HG02588 (cell line): ENCODE measurements at regions not wholly inside any gene's neighbourhood (a gene's known extent, or its start where the extent isn't known, plus 50 kb on each side); places are given as distances from the start of the nearest gene placed in this dataset.
"Not testable (repeated sequence)": the region's sequence is repeated elsewhere in the genome, so short reads cannot be mapped to it uniquely, and the experiment has no call there.

Experiments
- ATAC-seq: cut with Tn5 transposase; IDR thresholded peaks from one replicate; pipeline ENCODE4 v1.9.1; 2021; ENCODE audit warnings: mild to moderate bottlenecking, moderate library complexity; ENCODE audit not compliant: unreplicated experiment

DNA sequence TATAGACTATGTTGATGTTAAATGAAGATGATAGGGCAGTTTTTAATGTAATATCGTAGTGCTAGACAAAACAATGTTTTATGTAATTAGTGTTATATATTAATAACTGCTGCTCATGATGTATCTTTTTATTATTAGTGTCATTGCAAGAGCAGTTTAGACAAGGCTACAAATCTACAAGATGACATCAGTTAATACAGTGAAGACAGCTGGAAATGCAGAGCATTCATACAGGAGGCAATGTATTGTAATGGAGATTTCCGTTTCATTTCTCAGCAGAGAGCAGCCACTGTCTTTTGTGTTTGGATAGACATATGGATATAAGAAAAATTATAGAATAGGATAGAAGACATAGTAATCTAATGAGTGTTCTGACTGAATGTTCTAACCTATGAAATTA is 178.0 kb downstream of the FOXG1 start:
- no peak for ATAC-seq

DNA sequence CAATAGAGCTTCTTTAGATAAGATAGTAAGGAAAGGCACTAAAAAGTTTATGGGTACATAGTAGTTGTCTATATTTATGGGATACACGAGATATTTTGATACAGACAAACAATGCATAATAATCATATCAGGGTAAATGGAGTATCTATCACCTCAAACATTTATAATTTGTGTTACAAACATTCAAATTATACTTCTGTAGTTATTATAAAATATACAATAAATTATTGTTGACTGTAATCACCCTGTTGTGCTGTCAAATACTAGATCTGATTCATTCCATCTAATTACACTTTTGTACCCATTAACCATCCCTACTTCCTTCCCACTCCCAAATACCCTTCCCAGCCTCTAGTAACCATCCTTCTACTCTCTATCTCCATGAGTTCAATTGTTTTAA is 179.7 kb downstream of the FOXG1 start:
- no peak for ATAC-seq

DNA sequence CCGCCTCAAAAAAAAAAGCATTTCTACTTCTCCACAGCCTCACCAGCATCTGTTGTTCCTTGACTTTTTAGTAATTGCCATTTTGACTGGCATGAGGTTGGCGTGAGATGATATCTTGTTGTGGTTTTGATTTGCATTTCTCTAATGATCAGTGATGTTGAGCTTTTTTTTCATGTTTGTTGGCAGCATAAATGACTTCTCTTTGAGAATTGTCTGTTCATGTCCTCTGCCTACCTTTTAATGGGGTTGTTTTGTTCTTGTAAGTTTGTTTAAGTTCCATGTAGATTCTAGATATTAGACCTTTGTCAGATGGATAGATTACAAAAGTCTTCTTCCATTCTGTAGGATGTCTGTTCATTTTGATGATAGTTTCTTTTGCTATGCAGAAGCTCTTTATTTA is 182.9 kb downstream of the FOXG1 start:
- no peak for ATAC-seq

DNA sequence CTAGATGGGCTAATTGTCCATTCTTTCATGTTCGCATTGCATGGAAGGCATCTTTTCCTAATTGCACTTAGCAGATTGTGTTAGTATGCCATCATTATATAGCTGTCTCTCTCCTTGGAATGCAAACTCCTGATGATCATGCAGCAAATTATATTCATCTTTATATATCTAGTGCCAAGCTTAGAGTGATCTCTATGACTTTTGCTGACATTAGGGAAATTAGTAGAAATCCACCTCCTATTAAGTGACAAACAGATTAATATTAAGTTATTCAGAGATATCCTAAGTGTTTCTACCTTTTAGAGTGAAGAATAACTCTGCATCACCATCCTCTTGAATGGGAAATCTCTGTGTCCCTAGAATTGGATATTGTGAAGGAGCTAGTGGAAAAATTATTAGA is 185.6 kb downstream of the FOXG1 start:
- ATAC-seq: no peak

DNA sequence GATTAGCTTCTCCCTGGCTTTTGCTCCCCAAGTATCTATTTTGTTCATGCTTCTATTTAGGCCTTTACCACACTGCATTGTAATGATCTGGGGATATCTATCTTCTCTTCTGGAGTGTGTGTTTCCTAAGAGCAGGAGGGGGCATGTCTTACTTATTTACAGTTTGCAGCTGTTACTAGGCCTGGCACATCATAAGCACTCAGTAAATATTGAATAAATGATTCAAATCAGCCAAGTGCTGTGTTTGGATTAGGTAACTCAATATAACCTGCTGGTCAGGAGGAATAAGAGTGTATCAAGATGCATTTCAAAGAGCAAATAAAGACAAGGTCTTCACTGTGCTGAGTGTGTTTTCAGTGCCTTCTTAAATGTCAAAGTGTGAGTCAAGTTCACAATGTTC is 186.1 kb downstream of the FOXG1 start:
- no peak for ATAC-seq

DNA sequence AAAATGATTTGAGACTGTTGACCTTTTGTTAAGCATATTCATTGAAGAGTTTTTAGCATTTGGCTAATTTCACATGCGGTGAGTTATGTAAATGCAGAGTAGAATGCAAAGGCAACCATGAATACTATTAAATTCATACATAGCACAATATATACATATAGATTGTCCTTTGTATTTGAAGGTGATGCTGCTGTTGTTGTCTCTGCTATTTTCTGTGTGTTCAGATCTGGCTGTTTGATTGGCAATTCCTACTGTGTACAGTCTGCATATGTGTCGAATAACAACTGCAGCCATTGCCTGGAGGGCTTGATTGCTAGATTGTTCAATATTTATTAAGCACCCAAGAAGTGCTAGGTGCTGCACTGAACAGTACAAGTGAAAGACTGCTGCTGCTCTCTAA is 187.4 kb downstream of the FOXG1 start:
- no peak for ATAC-seq

DNA sequence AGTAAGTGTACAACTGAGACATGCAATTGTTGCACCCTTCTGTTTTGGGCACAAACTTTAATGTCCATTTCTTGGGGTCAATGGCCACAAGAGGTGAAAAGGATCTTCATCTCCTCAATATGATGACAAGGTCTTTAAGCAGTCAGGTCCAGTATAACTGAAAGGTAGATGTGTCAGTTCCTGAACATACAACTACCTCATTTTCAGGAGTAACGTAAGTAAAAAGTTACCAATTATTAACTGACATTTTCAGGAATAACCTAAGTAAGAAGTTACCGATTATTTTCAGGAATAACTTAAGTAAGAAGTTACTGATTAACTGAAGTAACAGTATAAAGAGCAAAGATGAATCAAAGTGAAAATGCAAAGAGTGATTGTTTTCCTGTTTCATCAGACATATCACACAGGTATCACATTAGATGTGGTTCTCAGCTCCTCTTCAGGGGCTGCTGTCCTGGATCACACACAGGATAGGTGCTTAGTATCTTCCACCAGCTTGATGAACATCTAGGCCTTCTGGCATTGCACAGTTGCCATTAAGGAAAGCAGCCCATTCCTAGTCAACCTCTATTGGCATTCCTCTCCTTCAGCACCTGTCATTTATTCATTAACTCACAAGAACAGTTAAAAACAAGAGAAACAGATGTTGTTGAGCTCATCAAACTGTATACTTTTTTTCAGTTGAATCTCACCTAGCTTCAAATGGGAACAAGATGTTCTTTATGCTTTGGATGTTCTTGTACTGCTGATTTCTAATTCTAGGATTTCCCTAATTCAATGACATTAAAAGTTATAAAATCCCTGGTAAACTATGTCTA is 200.0 kb downstream of the FOXG1 start:
- peak; percentile 93 for ATAC-seq

DNA sequence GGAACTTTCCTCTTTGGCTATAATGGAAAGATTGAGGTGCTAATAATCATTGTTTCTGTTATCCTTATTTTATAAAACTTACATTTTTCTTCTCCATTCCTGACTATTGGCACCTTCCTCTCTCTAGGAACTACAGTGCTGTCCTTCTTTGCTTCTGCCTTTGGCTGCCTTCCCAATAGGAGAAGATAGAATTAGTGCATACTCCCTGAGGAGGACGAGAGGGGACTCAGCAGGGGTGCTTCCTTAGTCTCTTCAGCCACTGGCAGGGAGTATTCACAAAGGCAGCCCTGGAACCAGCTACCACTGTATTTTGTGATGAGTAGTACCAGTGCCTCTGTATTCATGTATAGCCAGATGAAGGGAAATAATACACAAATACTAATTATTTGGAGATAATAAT is 208.5 kb downstream of the FOXG1 start:
- ATAC-seq: no peak

DNA sequence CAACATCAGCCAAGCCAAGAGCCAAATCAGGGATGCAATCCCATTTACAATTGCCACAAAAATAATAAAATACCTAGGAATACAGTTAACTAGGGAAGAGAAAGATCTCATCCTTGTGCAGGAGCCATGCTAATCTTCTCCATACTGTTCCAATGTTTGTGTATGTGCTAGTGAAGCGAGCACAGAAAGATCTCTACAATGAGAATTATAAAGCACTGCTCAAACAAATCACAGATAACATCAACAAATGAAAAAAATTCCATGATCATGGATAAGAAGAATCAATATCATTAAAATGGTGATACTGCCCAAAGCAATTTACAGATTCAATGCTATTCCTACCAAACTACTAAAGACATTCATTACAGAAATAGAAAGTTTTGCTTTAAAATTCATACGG is 215.6 kb downstream of the FOXG1 start:
- no peak for ATAC-seq

DNA sequence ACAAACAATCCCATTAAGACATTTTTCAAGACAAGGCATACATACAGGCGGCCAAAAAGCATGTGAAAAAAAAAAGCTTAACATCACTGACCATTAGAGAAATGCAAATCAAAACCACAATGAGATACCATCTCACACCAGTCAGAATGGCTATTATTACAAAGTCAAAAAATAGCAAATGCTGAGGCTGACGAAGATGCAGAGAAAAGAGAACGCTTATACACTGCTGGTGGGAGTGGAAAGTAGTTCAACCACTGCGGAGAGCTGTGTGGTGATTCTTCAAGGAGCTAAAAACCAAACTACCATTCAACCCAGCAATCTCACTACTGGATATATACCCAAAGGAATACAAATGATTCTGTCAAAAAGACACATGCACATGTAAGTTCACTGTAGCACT is 216.7 kb downstream of the FOXG1 start:
- ATAC-seq: peak; percentile 72

DNA sequence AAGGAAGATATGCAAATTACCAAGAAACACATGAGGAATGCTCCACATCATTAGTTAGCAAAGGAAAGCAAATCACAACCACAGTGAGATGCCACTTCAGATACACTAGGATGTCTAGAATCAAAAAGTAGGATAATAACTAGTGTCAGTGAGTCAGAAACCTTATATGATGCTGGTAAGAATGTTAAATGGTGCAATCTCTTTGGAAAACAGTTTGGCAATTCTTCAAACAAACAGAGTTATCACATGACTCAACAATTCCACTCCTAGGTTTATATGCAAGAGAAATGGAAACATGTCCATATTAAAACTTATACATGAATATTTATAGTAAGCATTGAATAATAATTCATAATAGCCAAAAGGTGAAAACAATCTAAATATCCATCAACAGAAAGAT is 220.9 kb downstream of the FOXG1 start:
- ATAC-seq: no peak

DNA sequence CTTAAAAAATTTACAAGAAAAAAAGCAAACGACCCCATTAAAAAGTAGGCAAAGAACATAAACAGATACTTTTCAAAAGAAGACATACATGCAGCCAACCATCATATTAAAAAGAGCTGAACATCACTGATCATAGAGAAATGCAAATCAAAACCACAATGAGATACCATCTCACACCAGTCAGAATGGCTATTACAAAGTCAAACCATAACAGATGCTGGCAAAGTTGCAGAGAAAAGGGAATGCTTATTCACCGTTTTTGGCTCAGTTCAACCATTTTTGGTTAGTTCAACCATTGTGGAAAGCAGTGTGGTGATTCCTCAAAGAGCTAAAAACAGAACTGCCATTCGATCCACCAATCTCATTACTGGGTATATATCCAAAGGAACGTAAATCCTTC is 230.6 kb downstream of the FOXG1 start:
- ATAC-seq: not testable (repeated sequence)

DNA sequence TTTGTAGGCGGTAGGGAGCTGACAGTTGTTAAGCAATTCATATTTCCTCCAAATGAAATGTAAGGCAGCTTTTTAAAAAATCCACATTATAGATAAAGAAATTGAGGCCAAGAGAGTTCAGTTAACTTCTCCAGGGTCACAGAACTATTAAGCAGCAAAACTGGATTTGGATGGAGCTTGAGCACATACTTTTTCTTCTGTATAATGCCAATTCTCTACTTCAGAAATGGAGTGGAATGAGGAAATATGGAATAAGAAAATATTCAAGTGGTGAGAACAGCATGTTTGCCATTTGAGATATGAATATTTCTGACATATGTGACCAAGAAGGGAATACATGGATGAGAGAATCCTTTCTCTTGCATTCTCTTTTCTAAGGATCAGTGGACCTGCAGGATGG is 233.1 kb downstream of the FOXG1 start:
- ATAC-seq: no peak

DNA sequence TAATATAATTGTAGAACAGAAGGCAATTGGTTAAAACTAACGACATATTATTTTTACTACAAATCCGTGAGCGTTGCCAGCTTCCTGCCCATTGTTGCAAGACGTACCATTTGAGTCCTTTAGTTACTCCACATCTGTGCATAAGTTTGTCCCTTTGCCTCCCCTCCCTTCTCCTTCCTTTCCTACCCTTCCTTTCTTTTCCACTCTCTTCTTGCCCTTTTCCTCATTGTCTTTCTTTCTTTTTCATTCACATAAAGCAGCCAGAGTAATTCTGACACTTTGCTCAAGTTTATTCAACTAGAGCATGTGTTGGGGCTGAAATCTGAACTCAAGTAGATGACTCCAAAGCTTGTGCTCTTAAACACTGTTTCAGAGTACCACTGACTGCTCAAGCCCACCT is 239.1 kb downstream of the FOXG1 start:
- no peak for ATAC-seq

DNA sequence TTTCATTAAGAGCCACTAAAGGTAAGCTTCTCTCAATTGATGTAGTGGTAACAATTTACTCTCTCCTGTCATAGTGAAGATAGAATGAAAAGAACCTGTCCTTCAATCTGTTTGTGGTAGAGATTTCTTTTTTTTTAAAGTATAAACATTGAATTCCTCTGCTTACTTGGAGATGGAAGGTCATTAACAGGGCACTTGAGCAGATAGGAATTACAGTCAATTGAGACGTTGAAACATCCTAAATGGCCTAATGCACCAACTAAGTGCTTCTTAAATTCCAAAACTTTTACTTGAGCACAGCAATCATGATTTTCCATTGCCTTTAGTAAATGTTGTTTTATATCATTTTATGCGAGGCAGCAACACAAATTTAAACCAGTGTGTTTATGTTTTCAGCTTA is 241.4 kb downstream of the FOXG1 start:
- no peak for ATAC-seq

DNA sequence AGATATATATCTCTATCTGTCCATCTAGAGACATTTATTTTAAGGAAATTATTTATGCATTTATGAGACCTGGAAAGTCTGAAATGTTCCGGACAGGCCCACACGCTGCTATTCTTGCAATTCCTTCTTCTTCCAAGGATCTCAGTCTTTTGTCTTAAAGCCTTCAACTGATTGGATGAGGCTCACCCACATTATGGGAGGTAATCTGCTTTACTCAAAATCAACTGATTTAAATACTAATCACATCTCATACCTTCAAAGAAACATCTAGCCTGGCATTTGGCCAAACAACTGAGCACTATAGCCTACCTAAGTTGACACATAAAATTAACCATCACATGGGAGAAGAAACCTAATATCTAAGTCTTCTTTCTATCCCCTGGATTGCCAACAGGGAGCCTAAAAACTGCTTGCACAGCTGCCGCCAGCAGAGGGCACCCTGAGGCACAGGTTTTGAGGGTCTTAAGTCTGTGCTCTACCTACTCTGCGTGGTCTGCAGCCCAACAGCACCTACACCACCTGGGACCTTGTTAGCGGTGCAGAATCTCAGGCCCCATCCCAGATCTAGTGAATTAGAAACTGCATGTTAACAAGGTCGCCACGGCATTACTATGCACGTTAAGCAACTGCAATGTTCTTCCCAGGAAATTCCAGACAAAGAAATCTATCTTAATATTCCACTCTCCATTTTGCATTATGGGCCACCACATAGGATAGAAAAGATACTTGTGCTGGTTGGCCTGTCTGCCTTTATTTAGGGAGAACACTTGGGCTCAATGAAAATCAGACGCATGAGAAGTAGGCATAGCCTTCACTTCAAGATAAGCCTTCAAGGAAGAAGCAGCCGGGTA is 249.7 kb downstream of the FOXG1 start:
- no peak for ATAC-seq

DNA sequence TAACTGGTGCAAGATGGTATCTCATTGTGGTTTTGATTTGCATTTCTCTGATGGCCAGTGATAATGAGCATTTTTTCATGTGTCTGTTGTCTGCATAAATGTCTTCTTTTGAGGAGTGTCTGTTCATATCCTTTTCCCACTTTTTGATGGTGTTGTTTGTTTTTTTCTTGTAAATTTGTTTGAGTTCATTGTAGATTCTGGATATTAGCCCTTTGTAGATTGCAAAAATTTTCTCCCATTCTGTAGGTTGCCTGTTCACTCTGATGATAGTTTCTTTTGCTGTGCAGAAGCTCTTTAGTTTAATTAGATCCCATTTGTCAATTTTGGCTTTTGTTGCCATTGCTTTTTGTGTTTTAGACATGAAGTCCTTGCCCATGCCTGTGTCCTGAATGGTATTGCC is 256.9 kb downstream of the FOXG1 start:
- not testable (repeated sequence) for ATAC-seq

DNA sequence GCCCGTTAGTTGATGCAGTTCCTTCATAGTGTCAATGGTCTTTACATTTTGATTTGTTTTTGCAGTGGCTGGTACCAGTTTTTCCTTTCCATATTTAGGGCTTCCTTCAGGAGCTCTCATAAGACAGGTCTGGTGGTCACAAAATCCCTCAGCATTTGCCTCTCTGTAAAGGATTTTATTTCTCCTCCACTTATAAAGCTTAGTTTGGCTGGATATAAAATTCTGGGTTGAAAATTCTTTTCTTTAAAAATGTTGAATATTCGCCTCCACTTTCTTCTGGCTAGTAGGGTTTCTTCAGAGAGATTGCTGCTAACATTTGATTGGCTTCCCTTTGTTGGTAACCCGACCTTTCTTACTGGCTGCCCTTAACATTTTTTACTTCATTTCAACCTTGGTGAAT is 260.9 kb downstream of the FOXG1 start:
- ATAC-seq: not testable (repeated sequence)

DNA sequence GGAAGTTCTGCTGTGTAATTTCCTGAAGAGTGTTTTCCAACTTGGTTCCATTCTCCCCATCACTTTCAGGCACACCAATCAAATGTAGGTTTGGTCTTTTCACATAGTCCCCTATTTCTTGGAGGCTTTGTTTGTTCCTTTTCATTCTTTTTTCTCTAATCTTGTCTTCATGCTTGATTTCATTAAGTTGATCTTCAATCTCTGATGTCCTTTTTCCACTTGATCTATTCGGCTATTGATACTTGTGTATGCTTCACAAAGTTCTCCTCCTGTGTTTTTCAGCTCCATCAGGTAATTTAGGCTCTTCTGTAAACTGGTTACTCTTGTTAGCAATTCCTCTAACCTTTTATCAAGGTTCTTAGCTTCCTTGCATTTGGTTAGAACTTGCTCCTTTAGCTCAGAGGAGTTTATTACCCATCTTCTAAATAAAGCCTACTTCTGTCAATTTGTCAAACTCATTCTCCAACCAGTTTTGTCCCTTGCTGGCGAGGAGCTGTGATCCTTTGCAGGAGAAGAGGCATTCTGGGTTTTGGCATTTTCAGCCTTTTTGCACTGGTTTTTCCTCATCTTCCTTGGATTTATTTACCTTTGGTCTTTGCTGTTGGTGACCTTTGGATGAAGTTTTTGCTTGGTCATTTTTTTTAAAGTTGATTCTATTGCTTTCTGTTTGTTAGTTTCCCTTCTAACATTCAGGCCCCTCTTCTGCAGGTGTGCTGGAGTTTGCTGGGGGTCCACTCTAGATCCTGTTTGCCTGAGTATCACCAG is 261.5 kb downstream of the FOXG1 start:
- ATAC-seq: not testable (repeated sequence)

DNA sequence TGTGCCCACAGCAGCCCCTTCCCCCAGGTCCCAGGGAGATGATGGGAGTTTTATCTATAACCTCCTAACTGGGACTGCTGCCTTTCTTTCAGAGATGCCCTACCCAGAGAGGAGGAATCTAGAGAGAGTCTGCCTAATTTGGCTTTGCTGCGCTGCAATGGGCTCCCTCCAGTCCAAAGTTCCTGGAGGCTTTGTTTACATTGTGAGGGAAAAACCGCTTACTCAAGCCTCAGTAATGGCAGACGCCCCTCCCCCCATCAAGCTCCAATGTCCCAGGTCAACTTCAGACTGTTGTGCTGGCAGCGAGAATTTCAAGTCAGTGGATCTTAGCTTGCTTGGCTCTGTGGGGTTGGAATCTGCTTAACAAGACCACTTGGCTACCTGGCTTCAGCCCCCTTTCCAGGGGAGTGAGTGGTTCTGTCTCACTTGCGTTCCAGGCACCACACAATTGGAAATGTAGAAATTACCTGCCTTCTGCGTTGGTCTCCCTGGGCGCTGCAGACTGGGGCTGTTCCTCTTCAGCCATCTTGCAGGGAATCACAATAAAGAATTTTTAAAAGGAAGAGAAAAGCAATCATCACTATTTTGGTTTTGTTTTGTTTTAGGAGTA is 262.5 kb downstream of the FOXG1 start:
- no peak for ATAC-seq

DNA sequence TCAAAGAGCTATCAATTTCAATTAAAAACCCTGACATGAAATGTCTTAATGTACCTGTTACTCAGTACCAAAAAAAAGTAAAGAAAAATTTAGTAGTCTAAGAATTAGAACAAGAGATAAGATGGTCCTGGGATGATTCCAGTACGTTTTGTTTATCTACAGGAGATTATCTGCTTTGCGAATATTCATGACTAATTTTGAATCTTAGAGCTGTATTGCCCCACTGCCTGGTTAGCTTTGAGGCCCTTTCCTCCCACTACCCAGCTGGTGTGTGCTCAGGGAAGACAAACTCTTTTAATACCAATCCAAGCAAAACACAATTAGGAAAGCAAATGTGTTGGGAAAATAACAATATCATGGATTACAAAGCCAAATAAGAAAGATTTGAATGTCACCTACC is 263.5 kb downstream of the FOXG1 start:
- no peak for ATAC-seq
